BE2C (cell line): ENCODE measurements at regions not wholly inside any gene's neighbourhood (a gene's known extent, or its start where the extent isn't known, plus 50 kb on each side); places are given as distances from the start of the nearest gene placed in this dataset.

Experiments
- DNase-seq: peaks from one replicate; pipeline ENCODE4 v3.0.0-alpha.2; 2020
- H3K27me3 ChIP-seq: fragments of 250-450 bp; sonication (Bioruptor Pico); 2 replicates; pipeline ENCODE4 v1.5.1; 2020; ENCODE audit warnings: mild to moderate bottlenecking
- H3K36me3 ChIP-seq: fragments of 250-450 bp; sonication (Bioruptor Pico); 2 replicates; pipeline ENCODE4 v1.5.1; 2020; ENCODE audit warnings: mild to moderate bottlenecking
- H3K4me1 ChIP-seq: fragments of 250-450 bp; sonication (Bioruptor Pico); 2 replicates; pipeline ENCODE4 v1.5.1; 2020
- H3K4me3 ChIP-seq: 2 replicates; pipeline ENCODE4 v1.5.1; 2011; ENCODE audit warnings: low read depth, low read length
- H3K9me3 ChIP-seq: fragments of 250-450 bp; sonication (Bioruptor Pico); 2 replicates; pipeline ENCODE4 v1.5.1; 2020
- TF ChIP-seq, protein P1 (sequence below): IDR thresholded peaks from 2 replicates; pipeline ENCODE4 v1.5.1; 2012; ENCODE audit warnings: mild to moderate bottlenecking, low read depth, low read length

DNA sequence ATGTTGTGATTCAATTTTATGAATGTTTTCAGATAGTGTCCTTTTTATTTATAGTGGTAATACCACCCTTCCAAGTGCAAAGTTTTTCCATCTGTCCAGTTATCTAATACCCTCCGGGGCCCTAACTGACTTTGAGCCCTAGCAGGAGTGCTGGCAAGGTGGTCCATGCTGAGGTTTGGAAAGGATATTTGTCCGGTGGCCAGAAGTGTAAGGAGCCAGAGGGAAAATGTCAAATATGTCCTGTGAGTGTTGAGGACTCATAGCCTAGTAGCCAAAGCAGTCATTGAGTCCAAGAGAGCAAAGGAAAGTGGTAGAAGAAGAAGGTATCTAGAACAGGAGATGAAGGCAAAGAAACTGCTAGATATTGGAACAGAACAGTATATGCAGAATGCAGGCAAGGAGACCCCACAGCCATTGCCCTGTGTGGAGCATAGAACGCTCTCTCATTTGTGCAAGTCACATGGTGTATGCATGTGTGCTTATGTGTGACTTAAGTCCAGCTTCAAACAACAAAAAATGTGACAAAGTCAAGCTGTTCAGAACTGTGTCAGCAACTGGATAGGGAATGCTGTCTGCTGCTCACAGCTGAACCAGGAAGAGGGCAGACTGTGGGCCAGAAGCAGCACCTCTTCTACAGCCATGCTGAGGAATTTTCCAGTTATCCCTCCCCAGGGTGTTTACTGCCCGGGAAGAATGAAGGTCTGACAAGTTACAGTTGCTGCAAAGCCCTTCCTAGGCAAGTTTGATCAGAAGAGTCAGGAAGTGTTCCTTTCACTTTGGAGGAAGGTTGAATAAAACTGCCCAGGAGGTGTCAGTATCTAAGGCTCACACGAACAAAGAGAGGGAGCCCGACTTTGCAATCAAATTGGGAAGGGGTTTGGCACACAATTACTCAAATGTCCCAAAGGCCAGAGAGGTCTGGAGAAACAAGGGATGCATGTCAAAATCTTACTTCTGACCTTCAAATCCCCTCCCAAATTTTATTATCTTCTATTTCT, 463.3 kb upstream of the DMAC1 start:
- H3K4me1 ChIP-seq, result no peaks in the 10 kb centered on the region; the same call in 1 of the 2 replicates
- TF ChIP-seq, protein P1, sequence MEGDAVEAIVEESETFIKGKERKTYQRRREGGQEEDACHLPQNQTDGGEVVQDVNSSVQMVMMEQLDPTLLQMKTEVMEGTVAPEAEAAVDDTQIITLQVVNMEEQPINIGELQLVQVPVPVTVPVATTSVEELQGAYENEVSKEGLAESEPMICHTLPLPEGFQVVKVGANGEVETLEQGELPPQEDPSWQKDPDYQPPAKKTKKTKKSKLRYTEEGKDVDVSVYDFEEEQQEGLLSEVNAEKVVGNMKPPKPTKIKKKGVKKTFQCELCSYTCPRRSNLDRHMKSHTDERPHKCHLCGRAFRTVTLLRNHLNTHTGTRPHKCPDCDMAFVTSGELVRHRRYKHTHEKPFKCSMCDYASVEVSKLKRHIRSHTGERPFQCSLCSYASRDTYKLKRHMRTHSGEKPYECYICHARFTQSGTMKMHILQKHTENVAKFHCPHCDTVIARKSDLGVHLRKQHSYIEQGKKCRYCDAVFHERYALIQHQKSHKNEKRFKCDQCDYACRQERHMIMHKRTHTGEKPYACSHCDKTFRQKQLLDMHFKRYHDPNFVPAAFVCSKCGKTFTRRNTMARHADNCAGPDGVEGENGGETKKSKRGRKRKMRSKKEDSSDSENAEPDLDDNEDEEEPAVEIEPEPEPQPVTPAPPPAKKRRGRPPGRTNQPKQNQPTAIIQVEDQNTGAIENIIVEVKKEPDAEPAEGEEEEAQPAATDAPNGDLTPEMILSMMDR, result no peak
- H3K4me3 ChIP-seq, result no peak overlapping the region
- H3K9me3 ChIP-seq, result no peaks in the 10 kb centered on the region
- no peaks in the 10 kb centered on the region for H3K36me3 ChIP-seq
- H3K27me3 ChIP-seq, result no peaks in the 10 kb centered on the region
- DNase-seq, result no peak

- H3K9me3 ChIP-seq, result no peaks in the 10 kb centered on the region
- DNase-seq, result no peak
- H3K4me1 ChIP-seq, result no peaks in the 10 kb centered on the region; the same call in 1 of the 2 replicates
- no peaks in the 10 kb centered on the region for H3K36me3 ChIP-seq
- H3K4me3 ChIP-seq, result no peak overlapping the region
- TF ChIP-seq, protein P1, result no peak
- no peaks in the 10 kb centered on the region for H3K27me3 ChIP-seq
Measured at GRCh38 chr9:8261737-8262136, 462.2 kb upstream of the DMAC1 start.

- H3K27me3 ChIP-seq, result no peaks in the 10 kb centered on the region
- TF ChIP-seq, protein P1, result no peak
- H3K9me3 ChIP-seq, result no peaks in the 10 kb centered on the region
- H3K4me3 ChIP-seq, result no peak overlapping the region
- H3K36me3 ChIP-seq, result no peaks in the 10 kb centered on the region
- no peaks in the 10 kb centered on the region; the same call in 1 of the 2 replicates for H3K4me1 ChIP-seq
- DNase-seq, result no peak
Measured at GRCh38 chr9:8259028-8259427, 459.4 kb upstream of the DMAC1 start.

DNA sequence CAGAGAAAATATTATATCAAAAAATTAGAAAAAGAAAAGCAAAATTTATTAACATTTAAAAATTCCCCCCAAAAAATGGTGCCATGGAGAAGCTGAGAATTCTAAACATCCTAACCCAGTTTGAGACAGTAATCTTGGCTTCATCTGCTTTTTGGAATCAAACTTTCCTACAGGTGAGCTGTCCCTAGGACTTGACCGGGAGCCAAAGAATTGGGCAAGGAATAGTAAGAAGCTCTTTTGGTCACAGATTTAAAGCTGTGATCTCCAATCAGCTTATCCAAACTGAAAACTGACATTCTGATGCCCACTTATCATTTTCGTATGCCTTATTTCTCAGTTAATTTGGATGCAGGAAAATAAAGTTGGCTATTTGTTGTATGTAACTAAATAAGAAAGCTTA, 457.3 kb upstream of the DMAC1 start:
- Histone ChIP-seq H3K27me3 (no peaks in the 10 kb centered on the region), H3K4me3 (no peak overlapping the region), H3K36me3 (no peaks in the 10 kb centered on the region), H3K9me3 (no peaks in the 10 kb centered on the region), H3K4me1 (no peaks in the 10 kb centered on the region; the same call in 1 of the 2 replicates)
- no peak for DNase-seq
- TF ChIP-seq, protein P1, result no peak

GRCh38 chr9:8255850-8256249, 456.3 kb upstream of the DMAC1 start:
- Histone ChIP-seq H3K27me3 (no peaks in the 10 kb centered on the region), H3K9me3 (no peaks in the 10 kb centered on the region), H3K36me3 (no peaks in the 10 kb centered on the region), H3K4me1 (no peaks in the 10 kb centered on the region; the same call in 1 of the 2 replicates), H3K4me3 (no peak overlapping the region)
- TF ChIP-seq, protein P1, result no peak
- DNase-seq, result no peak

- Histone ChIP-seq H3K9me3 (no peaks in the 10 kb centered on the region), H3K4me1 (no peaks in the 10 kb centered on the region), H3K36me3 (no peaks in the 10 kb centered on the region), H3K4me3 (no peak overlapping the region), H3K27me3 (no peaks in the 10 kb centered on the region)
- TF ChIP-seq, protein P1, result no peak
- no peak for DNase-seq
Measured at GRCh38 chr9:8254541-8254940, 455.0 kb upstream of the DMAC1 start.
